CD4-positive, alpha-beta T cell (primary cell): ENCODE measurements at regions not wholly inside any gene's neighbourhood (a gene's known extent, or its start where the extent isn't known, plus 50 kb on each side); places are given as distances from the start of the nearest gene placed in this dataset.

Experiments used
- ATAC-seq: fragments of 200-7000 bp; cut with Tn5 transposase; one replicate; pipeline ENCODE4 v1.10.0; 2022; ENCODE audit warnings: mild to moderate bottlenecking; ENCODE audit not compliant: poor library complexity
- CTCF ChIA-PET: fragments of 350-600 bp; sonication (Branson Sonifier 250); formaldehyde crosslinking; loops from one replicate; lab custom pipeline; 2021; ENCODE audit warnings: antibody characterized with exemption, inconsistent platforms; lab: Charles Lee
- POLR2A ChIA-PET: fragments of 350-600 bp; sonication (Branson Sonifier 250); formaldehyde crosslinking; loops from one replicate; lab custom pipeline; 2021; ENCODE audit warnings: antibody characterized with exemption, inconsistent platforms; lab: Charles Lee
- DNase-seq, 14 experiments: peaks; one replicate each; pipeline ENCODE4 v3.0.0-alpha.2; 2013 to 2020; ENCODE audit warnings: mixed read lengths in 2 of 14
- H3K27ac ChIP-seq, 2 donors: one replicate each; pipeline versions ENCODE4 v1.5.1 to v1.7.0; 2013; ENCODE audit warnings: low read length in 2 of 2, low read depth in 1 of 2, mild to moderate bottlenecking in 1 of 2
- H3K27me3 ChIP-seq, 2 experiments: 1 replicate in 1 of 2; 2 replicates in 1 of 2; pipeline versions ENCODE4 v1.6.1 to v1.7.0; 2013; ENCODE audit warnings: low read length in 2 of 2, control low read depth in 1 of 2, mild to moderate bottlenecking in 1 of 2, moderate library complexity in 1 of 2; ENCODE audit not compliant: insufficient read depth in 2 of 2, control insufficient read depth in 1 of 2
- H3K36me3 ChIP-seq: one replicate; pipeline ENCODE4 v1.6.1; 2013; ENCODE audit warnings: low read length, control low read depth; ENCODE audit not compliant: insufficient read depth
- H3K4me1 ChIP-seq: one replicate; pipeline ENCODE4 v1.6.1; 2013; ENCODE audit warnings: low read length, control low read depth; ENCODE audit not compliant: insufficient read depth
- H3K4me3 ChIP-seq: one replicate; pipeline ENCODE4 v1.5.1; 2013; ENCODE audit warnings: mild to moderate bottlenecking, low read length, moderate library complexity
- H3K9me3 ChIP-seq, 2 experiments: 1 replicate in 1 of 2; 2 replicates in 1 of 2; pipeline versions ENCODE4 v1.6.1 to v1.7.0; 2013; ENCODE audit warnings: low read length in 2 of 2, mild to moderate bottlenecking in 2 of 2, control low read depth in 1 of 2, moderate library complexity in 1 of 2; ENCODE audit not compliant: control insufficient read depth in 1 of 2, insufficient read depth in 1 of 2
- H3K27ac Mint-ChIP-seq: one replicate; pipeline ENCODE4 v1.8.0; 2020; ENCODE audit warnings: mixed read lengths
- H3K27me3 Mint-ChIP-seq: one replicate; pipeline ENCODE4 v1.8.0; 2021; ENCODE audit warnings: mixed read lengths
- H3K36me3 Mint-ChIP-seq: one replicate; pipeline ENCODE4 v1.8.0; 2021; ENCODE audit warnings: low read depth, mixed read lengths
- H3K4me1 Mint-ChIP-seq: one replicate; pipeline ENCODE4 v1.8.0; 2021; ENCODE audit warnings: low read depth, mixed read lengths
- H3K4me3 Mint-ChIP-seq: one replicate; pipeline ENCODE4 v1.8.0; 2020; ENCODE audit warnings: mild to moderate bottlenecking, mixed read lengths
- H3K9me3 Mint-ChIP-seq: one replicate; pipeline ENCODE4 v1.8.0; 2020; ENCODE audit warnings: mixed read lengths
- intact Hi-C, 2 experiments: fragments of 100-400 bp; cut with DNase I in 1 of 2; cut with micrococcal nuclease in 1 of 2; formaldehyde crosslinking; loops; one replicate each; pipeline versions ENCODE4 v1.15.1 to v1.9.0; 2023 to 2025; cut with DNase I, micrococcal nuclease
- TF ChIP-seq, protein P1 (sequence below): fragments of 200-600 bp; IDR thresholded peaks from one replicate; pipeline ENCODE4 v1.8.0; 2022; ENCODE audit warnings: antibody characterized with exemption, mild to moderate bottlenecking

DNA sequence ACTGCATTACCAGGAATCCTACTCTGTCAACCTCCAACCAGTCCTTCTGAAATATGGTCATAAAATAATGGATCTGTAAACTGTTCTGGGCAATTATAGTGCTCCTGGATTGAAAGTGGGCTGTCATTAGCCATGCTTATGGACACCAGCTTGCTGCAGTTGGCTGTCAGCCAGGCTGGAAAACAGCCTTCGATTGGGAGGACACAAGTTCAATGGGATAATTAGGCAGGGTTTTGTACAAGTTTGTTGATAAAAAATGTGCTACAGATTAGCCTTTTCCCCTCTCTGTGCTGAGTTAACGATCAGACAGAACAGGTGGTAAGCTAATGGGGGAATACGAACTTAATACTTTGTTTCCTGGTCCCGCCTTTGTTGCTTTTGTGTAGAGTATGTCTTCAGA is 413.9 kb downstream of the DUSP10 start:
- Mint-ChIP-seq H3K9me3 (peaks cover 5% of the 10 kb centered on the region), H3K27me3 (peaks cover 20% of the 10 kb centered on the region), H3K4me3 (no peak overlapping the region), H3K4me1 (no peaks in the 10 kb centered on the region), H3K27ac (no peak overlapping the region), H3K36me3 (no peaks in the 10 kb centered on the region)
- ChIA-PET POLR2A (no interaction called here), CTCF (no interaction called here)
- Histone ChIP-seq H3K9me3 (peaks cover 0 to 6% of the 10 kb centered on the region in 2 experiments), H3K36me3 (no peaks in the 10 kb centered on the region), H3K27ac (no peak overlapping the region), H3K4me1 (no peaks in the 10 kb centered on the region), H3K27me3 (peaks cover 0 to 3% of the 10 kb centered on the region in 2 experiments), H3K4me3 (no peak overlapping the region)
- intact Hi-C loops, result no loop called here
- DNase-seq, result no peak
- no peak for ATAC-seq
- TF ChIP-seq, protein P1, sequence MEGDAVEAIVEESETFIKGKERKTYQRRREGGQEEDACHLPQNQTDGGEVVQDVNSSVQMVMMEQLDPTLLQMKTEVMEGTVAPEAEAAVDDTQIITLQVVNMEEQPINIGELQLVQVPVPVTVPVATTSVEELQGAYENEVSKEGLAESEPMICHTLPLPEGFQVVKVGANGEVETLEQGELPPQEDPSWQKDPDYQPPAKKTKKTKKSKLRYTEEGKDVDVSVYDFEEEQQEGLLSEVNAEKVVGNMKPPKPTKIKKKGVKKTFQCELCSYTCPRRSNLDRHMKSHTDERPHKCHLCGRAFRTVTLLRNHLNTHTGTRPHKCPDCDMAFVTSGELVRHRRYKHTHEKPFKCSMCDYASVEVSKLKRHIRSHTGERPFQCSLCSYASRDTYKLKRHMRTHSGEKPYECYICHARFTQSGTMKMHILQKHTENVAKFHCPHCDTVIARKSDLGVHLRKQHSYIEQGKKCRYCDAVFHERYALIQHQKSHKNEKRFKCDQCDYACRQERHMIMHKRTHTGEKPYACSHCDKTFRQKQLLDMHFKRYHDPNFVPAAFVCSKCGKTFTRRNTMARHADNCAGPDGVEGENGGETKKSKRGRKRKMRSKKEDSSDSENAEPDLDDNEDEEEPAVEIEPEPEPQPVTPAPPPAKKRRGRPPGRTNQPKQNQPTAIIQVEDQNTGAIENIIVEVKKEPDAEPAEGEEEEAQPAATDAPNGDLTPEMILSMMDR, result no peak

DNA sequence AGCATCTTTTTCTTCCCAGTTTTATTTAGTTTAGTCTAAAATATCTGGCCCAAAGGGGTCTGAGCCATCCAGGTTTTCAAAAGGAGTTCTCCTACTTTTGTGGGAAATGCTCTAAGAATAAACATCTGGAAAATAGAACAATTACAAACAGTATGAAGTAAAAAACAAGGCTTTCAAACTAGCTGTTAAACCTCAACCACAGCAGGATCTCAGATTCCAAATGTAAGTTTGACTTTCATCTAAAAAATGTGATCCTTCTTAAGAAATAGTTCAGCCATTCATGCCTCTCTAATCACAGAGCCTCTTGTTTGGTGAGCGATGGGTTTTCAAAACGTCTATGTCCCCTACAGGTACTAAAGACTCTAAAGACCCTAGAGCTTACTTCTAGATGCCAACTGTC is 413.5 kb downstream of the DUSP10 start:
- no peak overlapping the region for H3K27ac Mint-ChIP-seq
- peaks cover 0 to 3% of the 10 kb centered on the region in 2 experiments for H3K27me3 ChIP-seq
- H3K27me3 Mint-ChIP-seq, result peaks cover 20% of the 10 kb centered on the region
- no peak overlapping the region for H3K4me3 ChIP-seq
- peaks cover 0 to 6% of the 10 kb centered on the region in 2 experiments for H3K9me3 ChIP-seq
- H3K9me3 Mint-ChIP-seq, result peaks cover 5% of the 10 kb centered on the region
- H3K4me1 Mint-ChIP-seq, result no peaks in the 10 kb centered on the region
- H3K36me3 Mint-ChIP-seq, result no peaks in the 10 kb centered on the region
- intact Hi-C loops, result no loop called here
- ChIA-PET POLR2A (no interaction called here), CTCF (no interaction called here)
- no peak overlapping the region for H3K4me3 Mint-ChIP-seq
- DNase-seq (no peak), ATAC-seq (no peak)
- no peak overlapping the region for H3K27ac ChIP-seq
- H3K36me3 ChIP-seq, result no peaks in the 10 kb centered on the region
- no peaks in the 10 kb centered on the region for H3K4me1 ChIP-seq
- TF ChIP-seq, protein P1, result no peak

DNA sequence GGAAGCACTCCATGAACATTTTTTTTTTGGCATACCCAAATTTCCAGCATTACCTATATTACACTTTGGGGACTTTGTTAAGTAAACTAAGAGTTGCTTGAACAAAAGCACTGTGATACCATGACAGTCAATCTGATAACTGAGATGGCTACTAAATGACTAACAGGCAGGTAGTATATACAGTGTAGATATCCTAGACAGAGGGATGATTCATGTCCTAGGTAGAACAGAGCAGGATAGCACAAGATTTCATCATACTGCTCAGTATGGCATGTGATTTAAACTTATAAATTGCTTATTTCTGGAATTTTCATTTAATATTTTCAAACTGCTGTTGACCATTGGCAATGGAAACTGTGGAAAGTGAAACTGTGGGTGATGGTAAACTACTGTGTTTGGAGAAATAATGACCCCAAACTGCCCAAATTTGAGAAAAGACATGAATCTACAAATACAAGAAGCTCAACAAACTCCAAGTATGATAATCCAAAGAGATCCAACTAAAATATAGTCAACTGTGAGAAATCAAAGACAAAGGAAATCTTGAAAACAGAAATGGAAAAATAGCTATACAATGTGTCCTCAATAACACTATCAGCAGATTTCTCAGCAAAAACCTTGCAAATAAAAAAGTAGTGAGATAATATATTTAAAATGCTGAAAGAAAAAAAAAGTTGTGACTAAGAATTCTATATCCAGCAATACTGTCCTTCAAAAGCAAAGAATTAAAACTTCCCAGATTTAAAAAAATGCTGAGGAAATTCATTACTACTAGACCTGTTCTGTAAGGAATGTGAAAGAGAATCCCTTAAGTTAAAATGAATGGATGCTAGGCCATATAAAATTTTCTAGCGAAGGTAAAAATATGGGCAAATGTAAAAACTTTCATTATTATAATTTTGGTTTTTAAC is 410.4 kb downstream of the DUSP10 start:
- no peak overlapping the region for H3K27ac Mint-ChIP-seq
- no peaks in the 10 kb centered on the region for H3K4me1 ChIP-seq
- no peaks in the 10 kb centered on the region for H3K36me3 Mint-ChIP-seq
- peaks cover 5% of the 10 kb centered on the region for H3K9me3 Mint-ChIP-seq
- no peaks in the 10 kb centered on the region for H3K4me1 Mint-ChIP-seq
- peaks cover 19% of the 10 kb centered on the region for H3K27me3 Mint-ChIP-seq
- intact Hi-C loops, result no loop called here
- TF ChIP-seq, protein P1, result no peak
- H3K4me3 Mint-ChIP-seq, result no peak overlapping the region
- H3K27me3 ChIP-seq, result peaks cover 0 to 9% of the 10 kb centered on the region in 2 experiments
- no peak overlapping the region for H3K4me3 ChIP-seq
- H3K36me3 ChIP-seq, result no peaks in the 10 kb centered on the region
- CTCF ChIA-PET, result no interaction called here
- POLR2A ChIA-PET, result no interaction called here
- H3K27ac ChIP-seq, result no peak overlapping the region
- DNase-seq (no peak), ATAC-seq (no peak)
- peaks cover 0 to 6% of the 10 kb centered on the region in 2 experiments for H3K9me3 ChIP-seq
